Lung (tissue), 11 donors: ENCODE measurements at regions not wholly inside any gene's neighbourhood (a gene's known extent, or its start where the extent isn't known, plus 50 kb on each side); places are given as distances from the start of the nearest gene placed in this dataset.
A peak's percentile ranks its signal among the peaks of the same experiment; 100 is the strongest.

Source experiments
- ATAC-seq: fragments of 200-7000 bp; cut with Tn5 transposase; one replicate; pipeline ENCODE4 v1.9.1; 2020; ENCODE audit warnings: moderate number of reproducible peaks; ENCODE audit not compliant: insufficient read depth, low FRiP score
- DNase-seq, 3 donors: peaks; one replicate each; pipeline ENCODE4 v3.0.0-alpha.2; 2013 to 2017
- H3K27ac ChIP-seq, 2 donors: one replicate each; pipeline ENCODE4 v1.5.1; 2013; ENCODE audit warnings: mild to moderate bottlenecking in 2 of 2, moderate library complexity in 2 of 2, control low read depth in 1 of 2, inconsistent platforms in 1 of 2, low read depth in 1 of 2, low read length in 1 of 2
- H3K27me3 ChIP-seq, 3 donors: one replicate each; pipeline ENCODE4 v1.5.1; 2013; ENCODE audit warnings: low read length in 2 of 3; ENCODE audit not compliant: control insufficient read depth in 3 of 3, insufficient read depth in 3 of 3
- H3K36me3 ChIP-seq, 4 donors: one replicate each; pipeline ENCODE4 v1.5.1; 2013; ENCODE audit warnings: low read length in 4 of 4, mild to moderate bottlenecking in 1 of 4, moderate library complexity in 1 of 4; ENCODE audit not compliant: control insufficient read depth in 4 of 4, insufficient read depth in 4 of 4
- H3K4me1 ChIP-seq, 5 donors: one replicate each; pipeline ENCODE4 v1.5.1; 2013; ENCODE audit warnings: low read length in 5 of 5, mild to moderate bottlenecking in 2 of 5, moderate library complexity in 1 of 5; ENCODE audit not compliant: control insufficient read depth in 5 of 5, insufficient read depth in 5 of 5
- H3K4me3 ChIP-seq: one replicate; pipeline ENCODE4 v1.5.1; 2013; ENCODE audit warnings: mild to moderate bottlenecking, control low read depth, moderate library complexity
- H3K9ac ChIP-seq, 2 donors: one replicate each; pipeline ENCODE4 v1.5.1; 2013; ENCODE audit warnings: low read length in 2 of 2, control low read depth in 1 of 2; ENCODE audit not compliant: insufficient read depth in 1 of 2
- H3K9me3 ChIP-seq, 4 donors: one replicate each; pipeline ENCODE4 v1.5.1; 2013; ENCODE audit warnings: low read length in 3 of 4, mild to moderate bottlenecking in 1 of 4, moderate library complexity in 1 of 4; ENCODE audit not compliant: control insufficient read depth in 4 of 4, insufficient read depth in 3 of 4
- CTCF ChIP-seq: IDR thresholded peaks from 2 replicates; pipeline ENCODE4 v1.5.1; 2012; ENCODE audit warnings: mild to moderate bottlenecking; ENCODE audit errors: control extremely low read depth, extremely low read depth
- WGBS, 2 donors: extraction: QIAGEN DNeasy Blood & Tissue Kit; methylation state at CpG; one replicate each; pipeline ENCODE4 v1.1.7; 2013; 5-methylcytosine and 5-hydroxymethylcytosine counted together
- donor health status: control.
- donor health status: control.
- donor health status: Bipolar disorder and iron deficiency.
- donor health status: healthy.
- donor health status: DM: yes; HTN: yes; CAD: no.

GRCh38 chr4:11013094-11013664, 328.6 kb upstream of the CLNK start:
- no peaks in the 10 kb centered on the region for H3K36me3 ChIP-seq
- H3K9ac ChIP-seq, result no peak overlapping the region
- no peaks in the 10 kb centered on the region for H3K27me3 ChIP-seq
- no peak overlapping the region for H3K4me3 ChIP-seq
- DNase-seq (no peak), ATAC-seq (no peak)
- no peaks in the 10 kb centered on the region for H3K9me3 ChIP-seq
- no peak for TF ChIP-seq CTCF
- WGBS, 2 donors, result 67 to 83% methylated on average over 3 of the region's 3 CpGs
- peaks cover 0 to 4% (median 0%) of the 10 kb centered on the region in 5 donors for H3K4me1 ChIP-seq
- H3K27ac ChIP-seq, result no peak overlapping the region

- DNase-seq, result peak; percentile 25 to 56 (median 26)
- no peaks in the 10 kb centered on the region for H3K9me3 ChIP-seq
- H3K27me3 ChIP-seq, result no peaks in the 10 kb centered on the region
- ATAC-seq, result no peak
- TF ChIP-seq CTCF, result no peak
- no peak overlapping the region for H3K9ac ChIP-seq
- peaks cover 0 to 4% (median 0%) of the 10 kb centered on the region in 5 donors for H3K4me1 ChIP-seq
- no peak overlapping the region for H3K4me3 ChIP-seq
- no peaks in the 10 kb centered on the region for H3K36me3 ChIP-seq
- 68 to 83% methylated on average over 3 of the region's 3 CpGs for WGBS, 2 donors
- no peak overlapping the region for H3K27ac ChIP-seq
Observed at GRCh38 chr4:11011249-11011648, 326.7 kb upstream of the CLNK start.

- H3K27me3 ChIP-seq, result no peaks in the 10 kb centered on the region
- peaks cover 0 to 4% (median 0%) of the 10 kb centered on the region in 5 donors for H3K4me1 ChIP-seq
- no peak overlapping the region for H3K4me3 ChIP-seq
- H3K9me3 ChIP-seq, result no peaks in the 10 kb centered on the region
- ATAC-seq (no peak), DNase-seq (no peak)
- no peaks in the 10 kb centered on the region for H3K36me3 ChIP-seq
- H3K9ac ChIP-seq, result no peak overlapping the region
- WGBS, 2 donors, result 88 to 89% methylated on average over 2 of the region's 2 CpGs
- no peak overlapping the region for H3K27ac ChIP-seq
- TF ChIP-seq CTCF, result no peak
Observed at GRCh38 chr4:11010624-11011023, 326.1 kb upstream of the CLNK start.

- H3K9ac ChIP-seq, result no peak overlapping the region
- no peak for DNase-seq
- no peak for ATAC-seq
- no peaks in the 10 kb centered on the region for H3K36me3 ChIP-seq
- H3K27ac ChIP-seq, result no peak overlapping the region
- peaks cover 0 to 4% (median 0%) of the 10 kb centered on the region in 5 donors for H3K4me1 ChIP-seq
- no peaks in the 10 kb centered on the region for H3K9me3 ChIP-seq
- 85 to 94% methylated on average over 1 of the region's 1 CpG for WGBS, 2 donors
- H3K4me3 ChIP-seq, result no peak overlapping the region
- TF ChIP-seq CTCF, result no peak
- no peaks in the 10 kb centered on the region for H3K27me3 ChIP-seq
Observed at GRCh38 chr4:11009281-11009680, 324.7 kb upstream of the CLNK start.
